DOHH2 (cell line): ENCODE measurements at regions not wholly inside any gene's neighbourhood (a gene's known extent, or its start where the extent isn't known, plus 50 kb on each side); places are given as distances from the start of the nearest gene placed in this dataset.

ENCODE experiments used
- H3F3A ChIP-seq: fragments of 200-600 bp; sonication (generic), shearing (Covaris generic); 2 replicates; pipeline ENCODE4 v1.6.0; 2016; ENCODE audit warnings: antibody characterized with exemption, mild to moderate bottlenecking; ENCODE audit not compliant: control insufficient read depth, insufficient read depth
- H3K27ac ChIP-seq: fragments of 200-600 bp; sonication (generic); 2 replicates; pipeline ENCODE4 v1.5.1; 2014; ENCODE audit warnings: low read depth, mild to moderate bottlenecking, low read length, moderate library complexity
- H3K27me3 ChIP-seq: fragments of 200-600 bp; sonication (generic); 2 replicates; pipeline ENCODE4 v1.6.1; 2014; ENCODE audit warnings: mild to moderate bottlenecking, low read length, mixed read lengths; ENCODE audit not compliant: control insufficient read depth
- H3K36me3 ChIP-seq: fragments of 200-600 bp; sonication (generic); 2 replicates; pipeline ENCODE4 v1.6.1; 2014; ENCODE audit warnings: mild to moderate bottlenecking, low read length, moderate library complexity, mixed read lengths; ENCODE audit not compliant: control insufficient read depth
- H3K4me1 ChIP-seq: fragments of 200-600 bp; sonication (generic); 2 replicates; pipeline ENCODE4 v1.6.1; 2014; ENCODE audit warnings: mild to moderate bottlenecking, low read length, mixed read lengths; ENCODE audit not compliant: control insufficient read depth
- H3K4me2 ChIP-seq: fragments of 200-600 bp; sonication (generic); 2 replicates; pipeline ENCODE4 v1.6.0; 2014; ENCODE audit warnings: mild to moderate bottlenecking, low read length, moderate library complexity
- H3K4me3 ChIP-seq: fragments of 200-600 bp; sonication (generic); 2 replicates; pipeline ENCODE4 v1.5.1; 2014; ENCODE audit warnings: mild to moderate bottlenecking, low read length, mixed read lengths
- H3K79me2 ChIP-seq: fragments of 200-600 bp; sonication (generic); 2 replicates; pipeline ENCODE4 v1.6.1; 2014; ENCODE audit warnings: mild to moderate bottlenecking, low read length, mixed read lengths; ENCODE audit not compliant: control insufficient read depth
- H3K9me2 ChIP-seq: fragments of 200-600 bp; sonication (generic); replicated peaks from 2 replicates; pipeline ENCODE4 v1.6.1; 2014; ENCODE audit warnings: mild to moderate bottlenecking, low read length, mixed read lengths; ENCODE audit not compliant: control insufficient read depth
- H3K9me3 ChIP-seq: fragments of 200-600 bp; sonication (generic); 2 replicates; pipeline ENCODE4 v1.6.1; 2014; ENCODE audit warnings: antibody characterized with exemption, low read length, mixed read lengths; ENCODE audit not compliant: control insufficient read depth, insufficient read depth
- H4K20me1 ChIP-seq: fragments of 200-600 bp; sonication (generic); 2 replicates; pipeline ENCODE4 v1.6.0; 2014; ENCODE audit warnings: low read depth, mild to moderate bottlenecking, antibody characterized with exemption, low read length, moderate library complexity; ENCODE audit not compliant: control insufficient read depth, insufficient read depth
- EZH2phosphoT487 ChIP-seq: fragments of 200-600 bp; sonication (generic); IDR thresholded peaks from 2 replicates; pipeline ENCODE4 v1.6.1; 2017; ENCODE audit warnings: borderline replicate concordance, mild to moderate bottlenecking, antibody characterized with exemption, low read length, moderate library complexity, mixed read lengths
- TF ChIP-seq, protein P1 (sequence below): fragments of 200-600 bp; sonication (generic); IDR thresholded peaks from one replicate; pipeline ENCODE4 v1.5.1; 2014; ENCODE audit warnings: antibody characterized with exemption, mild to moderate bottlenecking, low read depth, low read length; ENCODE audit not compliant: poor library complexity, severe bottlenecking

DNA sequence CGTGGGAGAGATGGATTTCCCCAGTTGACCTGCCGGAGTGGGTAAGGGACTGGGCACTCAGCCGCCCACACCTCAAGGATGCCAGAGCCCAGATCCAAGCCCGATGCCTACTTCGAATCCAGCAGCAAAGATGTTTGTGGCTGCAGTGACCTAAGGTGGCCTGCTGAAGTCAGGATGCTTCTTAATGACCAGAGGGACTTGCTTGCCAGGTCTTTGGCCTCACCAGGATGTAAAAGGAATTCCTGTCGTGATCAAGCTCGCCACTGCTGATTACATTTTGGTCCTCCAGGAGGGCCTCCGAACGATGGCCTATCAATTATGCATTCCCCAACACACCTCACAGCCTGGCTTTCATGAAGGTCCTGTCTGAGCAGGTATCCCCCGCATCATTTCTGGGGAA lies 349.5 kb upstream of the ZMIZ1 start:
- no peak overlapping the region for H3K4me3 ChIP-seq

DNA sequence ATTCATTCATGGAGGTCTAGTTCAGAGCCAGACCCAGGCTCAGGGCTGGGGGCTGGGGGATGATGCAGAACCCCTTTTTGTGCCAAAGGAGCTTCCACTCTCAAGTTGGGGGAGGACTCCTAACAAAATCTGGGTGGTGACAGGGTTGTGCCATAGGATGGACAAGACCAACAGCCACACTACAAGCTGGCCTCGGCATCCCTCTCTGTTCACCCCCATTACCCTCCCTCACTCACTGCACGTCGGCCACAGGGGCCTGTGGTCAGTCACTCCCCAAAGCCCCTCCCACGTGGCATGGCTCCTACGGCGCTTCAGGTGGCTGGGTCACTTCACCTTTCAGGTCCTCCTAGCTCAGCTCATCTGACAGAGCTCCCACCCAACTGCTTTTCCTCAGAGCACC lies 348.7 kb upstream of the ZMIZ1 start:
- Histone ChIP-seq H3K4me2 (no peak overlapping the region), H3K79me2 (no peaks in the 10 kb centered on the region), H3K9me2 (no peaks in the 10 kb centered on the region), H4K20me1 (no peaks in the 10 kb centered on the region), H3F3A (no peaks in the 10 kb centered on the region), H3K27me3 (peaks cover 13% of the 10 kb centered on the region), H3K4me3 (no peak overlapping the region), H3K9me3 (no peaks in the 10 kb centered on the region), H3K36me3 (no peaks in the 10 kb centered on the region), H3K4me1 (no peaks in the 10 kb centered on the region), H3K27ac (no peak overlapping the region)
- TF ChIP-seq, protein P1, sequence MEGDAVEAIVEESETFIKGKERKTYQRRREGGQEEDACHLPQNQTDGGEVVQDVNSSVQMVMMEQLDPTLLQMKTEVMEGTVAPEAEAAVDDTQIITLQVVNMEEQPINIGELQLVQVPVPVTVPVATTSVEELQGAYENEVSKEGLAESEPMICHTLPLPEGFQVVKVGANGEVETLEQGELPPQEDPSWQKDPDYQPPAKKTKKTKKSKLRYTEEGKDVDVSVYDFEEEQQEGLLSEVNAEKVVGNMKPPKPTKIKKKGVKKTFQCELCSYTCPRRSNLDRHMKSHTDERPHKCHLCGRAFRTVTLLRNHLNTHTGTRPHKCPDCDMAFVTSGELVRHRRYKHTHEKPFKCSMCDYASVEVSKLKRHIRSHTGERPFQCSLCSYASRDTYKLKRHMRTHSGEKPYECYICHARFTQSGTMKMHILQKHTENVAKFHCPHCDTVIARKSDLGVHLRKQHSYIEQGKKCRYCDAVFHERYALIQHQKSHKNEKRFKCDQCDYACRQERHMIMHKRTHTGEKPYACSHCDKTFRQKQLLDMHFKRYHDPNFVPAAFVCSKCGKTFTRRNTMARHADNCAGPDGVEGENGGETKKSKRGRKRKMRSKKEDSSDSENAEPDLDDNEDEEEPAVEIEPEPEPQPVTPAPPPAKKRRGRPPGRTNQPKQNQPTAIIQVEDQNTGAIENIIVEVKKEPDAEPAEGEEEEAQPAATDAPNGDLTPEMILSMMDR = no peak
- TF ChIP-seq EZH2phosphoT487 = no peak

More for the DNA sequence above, 349.5 kb upstream of the ZMIZ1 start:
- no peaks in the 10 kb centered on the region for H3K36me3 ChIP-seq
- no peak overlapping the region for H3K4me2 ChIP-seq
- TF ChIP-seq, protein P1 = no peak
- TF ChIP-seq EZH2phosphoT487 = no peak
- no peaks in the 10 kb centered on the region for H3K79me2 ChIP-seq
- no peak overlapping the region for H3K27ac ChIP-seq
- H3K27me3 ChIP-seq = peaks cover 8% of the 10 kb centered on the region; the same call in 1 of the 2 replicates
- no peaks in the 10 kb centered on the region for H3K9me3 ChIP-seq
- H3K4me1 ChIP-seq = no peaks in the 10 kb centered on the region
- no peaks in the 10 kb centered on the region for H4K20me1 ChIP-seq
- no peaks in the 10 kb centered on the region for H3K9me2 ChIP-seq
- H3F3A ChIP-seq = no peaks in the 10 kb centered on the region

DNA sequence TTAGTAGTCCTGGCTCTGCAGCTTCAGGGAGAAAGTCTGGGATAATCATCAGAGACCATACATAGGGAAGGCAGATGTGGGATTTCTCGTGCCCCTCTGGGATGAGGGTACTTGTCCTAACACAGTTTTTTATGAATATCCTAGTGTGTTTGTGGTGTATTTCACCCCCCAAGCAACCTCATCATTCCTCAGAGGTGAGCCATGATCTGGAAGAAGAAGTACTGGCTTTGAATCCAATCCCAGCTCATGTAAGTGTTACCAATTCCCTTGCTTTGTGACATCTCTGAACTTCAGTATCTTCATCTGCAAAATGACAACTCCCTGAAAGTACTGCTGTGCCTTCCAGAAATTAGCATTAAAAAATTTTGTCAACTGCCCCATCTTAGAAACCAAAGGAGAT lies 347.5 kb upstream of the ZMIZ1 start:
- Histone ChIP-seq H4K20me1 (no peaks in the 10 kb centered on the region), H3K27ac (no peak overlapping the region), H3K79me2 (no peaks in the 10 kb centered on the region), H3K27me3 (peaks cover 22% of the 10 kb centered on the region), H3K4me1 (no peaks in the 10 kb centered on the region), H3F3A (no peaks in the 10 kb centered on the region), H3K9me3 (no peaks in the 10 kb centered on the region), H3K36me3 (no peaks in the 10 kb centered on the region), H3K9me2 (no peaks in the 10 kb centered on the region), H3K4me3 (no peak overlapping the region), H3K4me2 (no peak overlapping the region)
- no peak for TF ChIP-seq EZH2phosphoT487
- TF ChIP-seq, protein P1 = no peak

DNA sequence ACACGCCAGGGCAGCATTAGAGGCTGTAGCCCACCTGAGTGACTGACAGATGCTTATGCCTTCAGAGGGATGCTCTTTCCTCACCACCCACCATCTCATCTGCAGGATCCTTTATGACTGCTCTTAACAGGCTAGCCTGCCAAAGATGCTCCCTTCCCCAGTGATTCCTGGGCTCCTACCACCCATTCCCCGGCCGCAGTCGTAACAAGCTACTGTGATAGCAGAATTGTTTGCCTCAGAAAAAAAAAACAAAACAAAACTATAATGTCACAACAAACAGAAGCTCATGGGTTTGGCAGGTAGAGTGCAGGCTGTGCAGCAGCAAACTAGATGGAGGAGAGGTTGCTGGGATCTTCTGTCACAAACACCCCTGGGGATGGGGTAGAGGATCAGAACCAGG lies 343.9 kb upstream of the ZMIZ1 start:
- H3K9me2 ChIP-seq = no peaks in the 10 kb centered on the region
- TF ChIP-seq, protein P1 = no peak
- TF ChIP-seq EZH2phosphoT487 = no peak
- no peaks in the 10 kb centered on the region for H3K4me1 ChIP-seq
- H3K4me3 ChIP-seq = no peak overlapping the region
- no peaks in the 10 kb centered on the region for H3K36me3 ChIP-seq
- H3K79me2 ChIP-seq = no peaks in the 10 kb centered on the region
- H3K4me2 ChIP-seq = no peak overlapping the region
- peaks cover 38% of the 10 kb centered on the region for H3K27me3 ChIP-seq
- H4K20me1 ChIP-seq = no peaks in the 10 kb centered on the region
- H3K9me3 ChIP-seq = no peaks in the 10 kb centered on the region
- H3K27ac ChIP-seq = no peak overlapping the region
- no peaks in the 10 kb centered on the region for H3F3A ChIP-seq
